Effector CD8-positive, alpha-beta T cell (primary cell): ENCODE measurements at regions not wholly inside any gene's neighbourhood (a gene's known extent, or its start where the extent isn't known, plus 50 kb on each side); places are given as distances from the start of the nearest gene placed in this dataset.

Experiments
- DNase-seq: peaks from one replicate; lab custom pipeline; 2025; lab: John Stamatoyannopoulos, UW

DNA sequence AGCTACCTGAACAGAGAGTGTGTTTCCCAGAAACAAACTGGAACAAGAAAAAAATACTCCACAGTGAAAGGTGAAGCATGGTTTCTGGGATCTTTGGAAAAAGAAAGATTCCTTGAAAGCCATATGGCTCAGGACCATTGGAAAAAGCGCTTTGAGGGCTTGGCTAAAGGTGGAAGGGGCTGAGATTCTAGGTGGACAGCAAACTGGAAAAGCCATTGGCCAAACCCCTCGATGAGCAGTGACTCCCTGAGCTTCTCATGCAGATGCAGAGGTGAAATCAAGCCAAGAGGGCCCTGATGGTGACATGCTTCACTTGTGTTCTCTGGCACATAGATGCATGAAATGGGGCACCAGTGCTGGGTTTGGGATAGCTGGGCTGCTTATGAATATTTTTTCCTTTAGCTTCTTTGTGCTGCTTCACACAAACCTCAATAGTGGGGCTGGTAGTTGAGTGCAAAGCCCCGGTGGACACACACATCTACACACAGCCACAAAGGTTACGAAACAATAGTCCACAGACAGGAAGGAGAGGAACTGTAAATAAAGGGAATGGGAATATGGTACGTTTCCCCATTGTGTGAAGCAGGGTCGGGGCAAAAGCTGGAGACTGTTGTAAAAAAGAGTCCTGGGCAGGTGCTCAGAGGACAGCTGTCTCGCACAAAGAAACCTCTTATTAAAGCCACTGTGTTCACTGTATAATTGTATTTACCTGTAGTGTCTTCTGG lies 117.8 kb downstream of the FOXA2 start:
- no peak for DNase-seq

GRCh38 chr20:22465622-22466446 lies 118.5 kb downstream of the FOXA2 start:
- no peak for DNase-seq

DNA sequence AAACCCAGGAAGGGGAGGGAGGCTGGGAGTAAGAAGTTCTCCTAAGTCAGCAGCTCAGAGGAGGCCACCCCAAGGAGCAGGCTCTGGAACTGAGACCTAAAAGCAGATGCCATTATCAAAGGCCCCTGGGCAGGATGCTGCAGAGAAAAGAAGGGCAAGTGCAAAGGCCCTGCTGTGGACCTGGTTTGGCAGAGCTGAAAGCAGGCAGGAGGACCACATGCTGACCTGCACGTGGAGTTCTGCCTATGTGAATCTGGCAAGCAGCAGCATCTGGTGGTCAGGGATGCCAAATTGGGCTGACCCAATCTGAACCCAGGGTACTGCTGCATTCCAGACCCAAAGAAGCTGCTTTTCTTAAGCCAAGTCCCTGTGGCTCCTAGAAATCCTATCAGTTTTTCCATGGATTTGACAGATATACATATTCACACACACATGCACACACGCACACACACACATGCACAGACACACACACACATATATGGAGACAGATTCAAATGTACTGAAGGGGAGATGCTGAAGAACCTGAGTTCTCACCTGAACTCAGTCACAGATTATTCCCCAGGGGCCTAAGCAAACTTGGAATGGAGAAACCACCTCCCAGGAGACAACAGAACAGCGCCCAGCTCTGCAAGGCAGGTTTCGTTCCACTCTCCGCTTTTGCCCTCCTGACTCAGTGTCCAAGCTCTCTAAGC lies 119.9 kb downstream of the FOXA2 start:
- no peak for DNase-seq

DNA sequence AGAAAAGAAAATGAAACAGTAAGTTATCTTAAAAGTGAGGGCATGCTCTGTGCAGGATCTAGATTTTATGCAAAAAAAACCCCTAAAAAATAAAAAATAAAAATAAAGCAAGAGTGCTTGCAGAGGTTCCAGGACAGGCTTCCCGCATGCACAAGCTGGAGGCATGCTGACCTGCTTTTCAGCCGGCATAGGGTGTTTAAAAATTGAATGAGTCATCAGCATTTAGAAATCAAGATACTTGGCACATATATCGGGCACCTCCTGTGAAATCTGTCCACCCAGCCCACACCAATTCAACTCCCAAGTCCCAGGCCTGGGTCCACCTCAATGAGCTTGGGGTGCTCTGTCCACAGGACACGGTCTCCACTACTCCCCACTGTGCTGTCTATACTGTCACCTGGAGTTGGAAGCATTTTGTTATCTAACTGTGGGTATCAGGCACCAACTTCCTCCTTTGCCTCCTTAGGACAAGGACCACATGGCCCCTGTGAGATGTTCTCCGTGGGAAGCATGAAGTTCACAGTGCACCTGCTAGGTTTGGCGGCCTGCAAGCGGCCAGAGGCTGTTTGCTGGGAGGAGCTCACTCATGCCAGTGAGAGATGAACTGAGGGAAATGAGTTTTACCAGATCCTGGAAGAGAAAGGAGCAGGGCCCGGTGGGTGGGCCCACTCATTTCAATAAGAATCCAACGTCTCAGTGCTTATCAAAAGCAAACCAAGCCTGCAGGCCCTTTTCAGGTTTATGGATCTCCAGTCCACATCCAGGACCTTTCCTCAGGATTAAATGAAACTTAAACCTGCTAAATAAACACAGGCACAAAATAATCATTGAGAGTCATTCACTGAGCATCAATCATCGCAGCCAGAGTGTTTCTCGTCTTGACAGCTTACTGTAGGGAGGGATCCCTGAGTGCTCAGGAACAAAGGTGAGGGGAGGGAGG lies 121.1 kb downstream of the FOXA2 start:
- DNase-seq = no peak

GRCh38 chr20:22460803-22461202 lies 123.6 kb downstream of the FOXA2 start:
- DNase-seq = no peak

DNA sequence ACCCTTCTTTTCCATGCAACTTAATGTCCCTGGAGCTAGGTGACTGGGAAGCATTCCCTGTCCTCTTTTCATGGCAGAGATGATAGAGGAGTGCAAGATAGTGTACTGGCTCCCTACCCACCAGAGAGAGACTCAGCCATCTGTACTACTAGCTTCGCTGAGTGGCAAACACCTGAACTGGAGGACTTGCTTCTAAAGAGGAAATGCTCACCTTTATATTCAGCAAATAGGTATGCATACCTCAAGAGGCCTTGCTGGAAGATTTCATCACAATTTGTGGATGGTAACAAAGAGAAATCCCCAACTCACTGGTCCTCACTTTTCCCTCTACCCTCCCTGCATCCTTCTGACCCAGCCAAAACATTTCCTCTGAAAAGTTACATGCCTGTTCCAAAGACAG lies 124.1 kb downstream of the FOXA2 start:
- DNase-seq = no peak

DNA sequence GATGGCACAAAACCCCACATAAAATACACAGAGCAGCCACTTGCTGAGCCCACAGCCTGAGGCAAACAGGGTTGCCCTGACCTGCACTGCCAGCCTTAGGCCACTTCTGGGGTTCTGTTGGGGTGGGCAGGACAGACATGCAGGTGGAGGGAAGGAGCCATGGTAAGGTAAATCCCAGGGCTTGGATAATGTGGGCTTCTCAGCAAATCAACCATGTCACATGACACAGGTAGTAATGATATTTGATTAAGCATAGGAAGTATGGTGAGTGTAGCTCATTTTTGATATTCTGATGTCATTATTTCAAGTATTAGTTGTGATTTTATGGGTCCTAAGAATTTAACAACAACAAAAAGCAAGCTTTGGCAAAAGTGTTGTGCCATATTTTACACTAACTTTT lies 124.6 kb downstream of the FOXA2 start:
- no peak for DNase-seq

DNA sequence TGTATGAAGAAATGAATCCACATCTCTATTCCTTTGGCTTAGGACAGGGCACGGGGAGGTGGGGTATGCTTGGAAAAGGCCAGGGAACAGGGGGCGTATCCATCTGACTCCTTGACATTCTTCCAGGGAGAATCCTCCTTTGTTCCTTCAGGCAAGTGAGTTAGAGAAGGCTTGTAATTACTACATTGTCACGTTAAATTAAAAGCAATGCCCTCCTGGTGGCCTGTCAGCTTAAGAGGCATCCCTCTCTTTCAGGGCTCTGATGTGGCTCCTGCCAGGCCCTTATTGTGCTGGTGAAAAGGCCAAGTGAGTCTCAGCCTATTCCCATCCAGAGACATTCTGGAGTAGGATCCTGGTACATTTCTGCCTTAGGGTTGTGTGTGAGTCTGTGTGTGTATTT lies 128.3 kb downstream of the FOXA2 start:
- DNase-seq = no peak

- no peak for DNase-seq
These were observed 129.1 kb downstream of the FOXA2 start for GRCh38 chr20:22455259-22455658.

GRCh38 chr20:22453244-22454080 lies 130.9 kb downstream of the FOXA2 start:
- DNase-seq = no peak

GRCh38 chr20:22452442-22453011 lies 131.8 kb downstream of the FOXA2 start:
- DNase-seq = no peak

DNA sequence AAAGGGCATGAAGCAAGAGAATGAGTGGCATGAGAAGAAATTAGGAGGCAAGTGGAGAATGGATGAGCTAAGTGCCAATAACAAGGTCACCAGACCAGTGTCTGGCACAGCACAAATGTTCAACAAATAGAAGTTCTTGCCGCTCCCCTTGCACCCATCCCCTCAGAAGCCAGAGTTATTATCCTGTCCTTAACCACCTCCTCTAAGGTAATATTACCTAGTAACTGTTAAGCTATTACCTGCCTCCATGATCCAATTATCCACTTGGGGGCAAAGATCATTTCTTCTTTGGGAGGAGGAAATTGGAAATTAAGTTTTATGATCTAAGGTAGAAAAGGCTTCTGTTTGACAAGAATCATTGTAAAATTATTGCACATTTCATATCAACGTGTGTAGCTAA lies 133.8 kb downstream of the FOXA2 start:
- DNase-seq = no peak

DNA sequence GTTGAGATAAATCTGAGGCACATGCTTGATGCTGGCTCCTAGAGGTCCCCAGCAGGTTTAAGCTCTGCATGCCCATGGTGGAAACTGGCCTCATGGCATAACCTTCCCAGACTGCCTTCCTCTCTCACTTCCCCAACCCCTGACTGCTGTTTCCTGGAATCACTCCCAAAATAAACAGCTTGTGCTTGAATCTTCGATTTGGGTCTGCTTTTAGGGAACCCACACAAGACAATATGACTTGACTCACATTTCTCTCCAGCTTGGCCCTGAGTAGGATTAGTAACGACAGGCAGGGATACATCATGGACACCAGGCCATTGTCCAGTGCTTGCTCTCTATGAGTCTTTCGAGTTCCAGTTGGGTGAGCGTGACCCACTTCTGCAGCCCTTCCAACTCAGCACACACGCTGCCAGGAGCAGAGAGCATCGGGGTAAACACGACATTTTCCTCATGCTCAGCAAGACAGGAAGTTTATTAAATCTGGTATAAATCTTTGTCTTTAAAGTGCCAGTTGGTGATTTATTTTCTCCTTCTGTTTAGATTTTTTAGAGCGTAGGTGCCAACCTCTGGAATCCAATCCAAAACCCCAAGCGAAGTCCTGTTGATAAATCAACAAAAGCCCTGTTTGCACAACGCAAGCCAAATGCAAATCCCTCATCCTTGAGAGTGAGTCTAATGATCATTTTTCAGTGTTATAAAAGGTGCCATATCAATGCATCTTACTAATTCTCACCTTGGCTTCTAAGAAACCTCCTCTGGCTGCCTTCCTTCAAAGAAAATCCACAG lies 135.0 kb downstream of the FOXA2 start:
- no peak for DNase-seq

GRCh38 chr20:22447447-22447778 lies 137.0 kb downstream of the FOXA2 start:
- DNase-seq = no peak

DNA sequence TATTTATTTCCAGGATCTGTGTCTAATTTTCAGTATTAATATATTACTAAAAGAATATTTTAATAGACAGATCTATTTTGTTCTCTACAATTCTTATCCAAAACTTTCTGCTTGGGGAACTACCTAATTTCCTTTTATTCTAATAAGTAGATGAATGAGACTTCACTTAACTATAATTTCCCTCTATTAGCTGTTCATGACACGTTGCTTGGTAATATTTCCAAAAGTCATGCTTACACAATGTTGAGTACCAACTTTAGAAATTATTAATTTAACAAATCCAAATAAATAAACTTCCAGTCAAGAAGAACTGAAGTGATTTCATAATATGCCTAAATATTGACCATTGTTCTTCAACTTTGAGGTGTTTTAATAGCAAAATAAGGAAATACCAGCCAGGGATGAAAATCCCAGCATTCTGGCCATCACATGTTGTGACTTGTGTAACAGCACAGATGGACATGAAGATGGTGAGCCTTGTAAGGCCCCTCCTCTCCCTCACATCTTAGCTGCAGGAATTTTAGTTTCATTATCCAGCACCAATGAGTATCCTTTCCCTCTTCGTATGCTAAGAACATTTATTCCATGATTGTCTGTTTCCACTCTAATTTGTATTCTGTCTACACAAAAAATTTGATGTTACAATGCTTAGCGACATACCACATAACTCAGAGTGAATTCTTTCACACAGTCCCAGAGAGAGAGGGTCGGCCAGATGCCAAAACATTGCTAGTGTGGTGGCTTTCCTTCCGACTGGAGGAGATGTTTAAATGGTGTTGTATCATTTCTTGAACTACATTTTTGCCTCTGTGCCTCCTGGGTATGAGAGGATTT lies 137.5 kb downstream of the FOXA2 start:
- no peak for DNase-seq

- no peak for DNase-seq
These were observed 142.1 kb downstream of the FOXA2 start for GRCh38 chr20:22442318-22442717.

DNA sequence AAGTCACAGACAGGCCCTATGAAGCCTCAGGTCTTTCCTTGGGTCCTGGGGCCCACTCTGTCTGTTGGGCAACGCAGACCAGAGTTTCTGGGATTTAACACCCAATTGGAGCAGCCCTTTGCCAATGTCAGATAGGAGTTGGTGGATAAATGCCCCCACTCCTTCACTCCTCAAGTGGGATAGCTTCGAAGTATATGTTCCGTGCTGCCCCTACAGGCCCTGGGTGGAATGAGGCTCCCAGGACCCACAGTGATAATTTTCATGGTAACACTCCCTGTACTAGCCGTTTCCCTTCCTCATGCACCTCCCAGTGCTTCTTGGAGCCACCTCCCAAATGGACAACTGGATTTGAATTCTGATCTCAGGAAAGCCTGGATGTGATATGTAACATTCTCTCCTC lies 145.4 kb downstream of the FOXA2 start:
- no peak for DNase-seq

DNA sequence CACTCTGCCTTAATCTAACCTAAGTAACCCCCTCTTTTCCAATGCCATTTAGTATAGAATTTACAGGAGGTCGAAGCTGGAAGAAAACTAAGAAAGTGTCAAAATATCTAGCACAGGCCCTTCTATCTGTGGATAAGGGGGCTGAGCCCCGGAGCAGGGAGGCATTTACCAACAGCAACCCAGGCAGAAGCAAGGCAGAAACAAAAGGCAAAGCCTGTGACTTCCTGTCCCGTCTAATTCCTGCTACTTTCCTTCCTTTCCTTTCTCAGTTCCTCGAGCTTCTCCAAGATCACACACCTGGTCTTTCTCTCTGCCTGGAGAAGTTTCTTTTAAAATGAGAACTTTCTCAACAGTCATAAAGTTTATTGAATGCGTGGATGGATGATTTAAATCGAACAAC lies 146.0 kb downstream of the FOXA2 start:
- no peak for DNase-seq

DNA sequence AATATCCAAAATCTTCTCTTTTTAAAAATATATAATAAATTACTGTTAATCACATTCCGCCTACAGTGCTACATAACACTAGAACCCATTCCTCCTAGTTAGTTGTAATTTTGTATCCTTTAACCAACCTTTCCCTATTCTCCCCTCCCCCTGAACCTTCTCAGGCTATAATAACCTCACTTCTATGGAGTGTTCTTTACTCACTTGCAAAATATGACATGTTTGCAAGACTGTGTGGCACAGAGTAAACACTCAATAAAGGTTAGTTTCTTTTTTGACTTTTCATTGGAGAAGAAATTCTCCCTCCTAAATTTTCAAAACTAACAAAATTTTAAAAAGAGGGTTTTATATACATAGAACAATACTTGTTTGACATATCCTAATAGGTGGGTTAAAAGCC lies 147.0 kb downstream of the FOXA2 start:
- DNase-seq = no peak
